CD4-positive, alpha-beta T cell (primary cell): ENCODE measurements at regions not wholly inside any gene's neighbourhood (a gene's known extent, or its start where the extent isn't known, plus 50 kb on each side); places are given as distances from the start of the nearest gene placed in this dataset.

Experiments used
- ATAC-seq: fragments of 200-7000 bp; cut with Tn5 transposase; one replicate; pipeline ENCODE4 v1.10.0; 2022; ENCODE audit warnings: mild to moderate bottlenecking; ENCODE audit not compliant: poor library complexity
- CTCF ChIA-PET: fragments of 350-600 bp; sonication (Branson Sonifier 250); formaldehyde crosslinking; loops from one replicate; lab custom pipeline; 2021; ENCODE audit warnings: antibody characterized with exemption, inconsistent platforms; lab: Charles Lee
- POLR2A ChIA-PET: fragments of 350-600 bp; sonication (Branson Sonifier 250); formaldehyde crosslinking; loops from one replicate; lab custom pipeline; 2021; ENCODE audit warnings: antibody characterized with exemption, inconsistent platforms; lab: Charles Lee
- DNase-seq, 14 experiments: peaks; one replicate each; pipeline ENCODE4 v3.0.0-alpha.2; 2013 to 2020; ENCODE audit warnings: mixed read lengths in 2 of 14
- H3K27ac ChIP-seq, 2 donors: one replicate each; pipeline versions ENCODE4 v1.5.1 to v1.7.0; 2013; ENCODE audit warnings: low read length in 2 of 2, low read depth in 1 of 2, mild to moderate bottlenecking in 1 of 2
- H3K27me3 ChIP-seq, 2 experiments: 1 replicate in 1 of 2; 2 replicates in 1 of 2; pipeline versions ENCODE4 v1.6.1 to v1.7.0; 2013; ENCODE audit warnings: low read length in 2 of 2, control low read depth in 1 of 2, mild to moderate bottlenecking in 1 of 2, moderate library complexity in 1 of 2; ENCODE audit not compliant: insufficient read depth in 2 of 2, control insufficient read depth in 1 of 2
- H3K36me3 ChIP-seq: one replicate; pipeline ENCODE4 v1.6.1; 2013; ENCODE audit warnings: low read length, control low read depth; ENCODE audit not compliant: insufficient read depth
- H3K4me1 ChIP-seq: one replicate; pipeline ENCODE4 v1.6.1; 2013; ENCODE audit warnings: low read length, control low read depth; ENCODE audit not compliant: insufficient read depth
- H3K4me3 ChIP-seq: one replicate; pipeline ENCODE4 v1.5.1; 2013; ENCODE audit warnings: mild to moderate bottlenecking, low read length, moderate library complexity
- H3K9me3 ChIP-seq, 2 experiments: 1 replicate in 1 of 2; 2 replicates in 1 of 2; pipeline versions ENCODE4 v1.6.1 to v1.7.0; 2013; ENCODE audit warnings: low read length in 2 of 2, mild to moderate bottlenecking in 2 of 2, control low read depth in 1 of 2, moderate library complexity in 1 of 2; ENCODE audit not compliant: control insufficient read depth in 1 of 2, insufficient read depth in 1 of 2
- H3K27ac Mint-ChIP-seq: one replicate; pipeline ENCODE4 v1.8.0; 2020; ENCODE audit warnings: mixed read lengths
- H3K27me3 Mint-ChIP-seq: one replicate; pipeline ENCODE4 v1.8.0; 2021; ENCODE audit warnings: mixed read lengths
- H3K36me3 Mint-ChIP-seq: one replicate; pipeline ENCODE4 v1.8.0; 2021; ENCODE audit warnings: low read depth, mixed read lengths
- H3K4me1 Mint-ChIP-seq: one replicate; pipeline ENCODE4 v1.8.0; 2021; ENCODE audit warnings: low read depth, mixed read lengths
- H3K4me3 Mint-ChIP-seq: one replicate; pipeline ENCODE4 v1.8.0; 2020; ENCODE audit warnings: mild to moderate bottlenecking, mixed read lengths
- H3K9me3 Mint-ChIP-seq: one replicate; pipeline ENCODE4 v1.8.0; 2020; ENCODE audit warnings: mixed read lengths
- intact Hi-C, 2 experiments: fragments of 100-400 bp; cut with DNase I in 1 of 2; cut with micrococcal nuclease in 1 of 2; formaldehyde crosslinking; loops; one replicate each; pipeline versions ENCODE4 v1.15.1 to v1.9.0; 2023 to 2025; cut with DNase I, micrococcal nuclease
- TF ChIP-seq, protein P1 (sequence below): fragments of 200-600 bp; IDR thresholded peaks from one replicate; pipeline ENCODE4 v1.8.0; 2022; ENCODE audit warnings: antibody characterized with exemption, mild to moderate bottlenecking

- ChIA-PET CTCF (no interaction called here), POLR2A (no interaction called here)
- H3K36me3 Mint-ChIP-seq = no peaks in the 10 kb centered on the region
Measured at GRCh38 chr14:76698191-76698590, 63.1 kb upstream of the VASH1 start.

DNA sequence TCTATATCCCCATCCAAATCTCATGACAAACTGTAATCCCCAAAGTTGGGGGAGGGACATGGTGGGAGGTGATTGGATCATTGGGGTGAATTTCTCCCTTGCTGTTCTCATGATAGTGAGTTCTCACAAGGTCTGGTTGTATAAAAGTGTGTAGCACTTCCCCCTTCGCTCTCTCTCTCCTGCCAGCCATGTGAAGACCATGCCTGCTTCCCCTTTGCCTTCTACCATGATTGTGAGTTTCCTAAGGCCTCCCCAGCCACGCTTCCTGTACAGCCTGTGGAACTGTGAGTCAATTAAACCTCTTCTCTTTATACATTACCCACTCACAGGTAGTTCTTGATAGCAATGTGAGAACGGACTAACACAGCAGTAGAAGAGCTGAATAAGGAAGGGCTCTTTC, 62.6 kb upstream of the VASH1 start:
- Mint-ChIP-seq H3K36me3 (no peaks in the 10 kb centered on the region), H3K27me3 (peaks cover 10% of the 10 kb centered on the region), H3K4me3 (no peak overlapping the region), H3K4me1 (no peaks in the 10 kb centered on the region), H3K9me3 (no peaks in the 10 kb centered on the region), H3K27ac (no peak overlapping the region)
- ChIA-PET POLR2A (no interaction called here), CTCF (no interaction called here)
- DNase-seq (no peak), ATAC-seq (no peak)
- TF ChIP-seq, protein P1, sequence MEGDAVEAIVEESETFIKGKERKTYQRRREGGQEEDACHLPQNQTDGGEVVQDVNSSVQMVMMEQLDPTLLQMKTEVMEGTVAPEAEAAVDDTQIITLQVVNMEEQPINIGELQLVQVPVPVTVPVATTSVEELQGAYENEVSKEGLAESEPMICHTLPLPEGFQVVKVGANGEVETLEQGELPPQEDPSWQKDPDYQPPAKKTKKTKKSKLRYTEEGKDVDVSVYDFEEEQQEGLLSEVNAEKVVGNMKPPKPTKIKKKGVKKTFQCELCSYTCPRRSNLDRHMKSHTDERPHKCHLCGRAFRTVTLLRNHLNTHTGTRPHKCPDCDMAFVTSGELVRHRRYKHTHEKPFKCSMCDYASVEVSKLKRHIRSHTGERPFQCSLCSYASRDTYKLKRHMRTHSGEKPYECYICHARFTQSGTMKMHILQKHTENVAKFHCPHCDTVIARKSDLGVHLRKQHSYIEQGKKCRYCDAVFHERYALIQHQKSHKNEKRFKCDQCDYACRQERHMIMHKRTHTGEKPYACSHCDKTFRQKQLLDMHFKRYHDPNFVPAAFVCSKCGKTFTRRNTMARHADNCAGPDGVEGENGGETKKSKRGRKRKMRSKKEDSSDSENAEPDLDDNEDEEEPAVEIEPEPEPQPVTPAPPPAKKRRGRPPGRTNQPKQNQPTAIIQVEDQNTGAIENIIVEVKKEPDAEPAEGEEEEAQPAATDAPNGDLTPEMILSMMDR = no peak
- Histone ChIP-seq H3K4me3 (no peak overlapping the region), H3K27ac (no peak overlapping the region), H3K9me3 (no peaks in the 10 kb centered on the region), H3K4me1 (no peaks in the 10 kb centered on the region), H3K27me3 (no peaks in the 10 kb centered on the region), H3K36me3 (no peaks in the 10 kb centered on the region)
- intact Hi-C loops = no loop called here

More at GRCh38 chr14:76698191-76698590, 63.1 kb upstream of the VASH1 start:
- Mint-ChIP-seq H3K27ac (no peak overlapping the region), H3K4me3 (no peak overlapping the region), H3K4me1 (no peaks in the 10 kb centered on the region), H3K9me3 (no peaks in the 10 kb centered on the region), H3K27me3 (peaks cover 10% of the 10 kb centered on the region)
- TF ChIP-seq, protein P1 = no peak
- no peaks in the 10 kb centered on the region for H3K4me1 ChIP-seq
- ATAC-seq (no peak), DNase-seq (no peak)
- H3K27ac ChIP-seq = no peak overlapping the region
- H3K9me3 ChIP-seq = no peaks in the 10 kb centered on the region
- H3K4me3 ChIP-seq = no peak overlapping the region
- intact Hi-C loops = no loop called here
- H3K36me3 ChIP-seq = no peaks in the 10 kb centered on the region
- no peaks in the 10 kb centered on the region for H3K27me3 ChIP-seq

GRCh38 chr14:76699209-76699938, 61.9 kb upstream of the VASH1 start:
- H3K36me3 Mint-ChIP-seq = no peaks in the 10 kb centered on the region

More at GRCh38 chr14:76699209-76699938, 61.9 kb upstream of the VASH1 start:
- Histone ChIP-seq H3K4me1 (no peaks in the 10 kb centered on the region), H3K36me3 (no peaks in the 10 kb centered on the region), H3K27ac (no peak overlapping the region), H3K4me3 (no peak overlapping the region), H3K27me3 (no peaks in the 10 kb centered on the region), H3K9me3 (no peaks in the 10 kb centered on the region)
- Mint-ChIP-seq H3K27me3 (peaks cover 10% of the 10 kb centered on the region), H3K27ac (no peak overlapping the region), H3K4me3 (no peak overlapping the region), H3K9me3 (no peaks in the 10 kb centered on the region), H3K4me1 (no peaks in the 10 kb centered on the region)
- DNase-seq = no peak
- intact Hi-C loops = no loop called here
- ChIA-PET CTCF (no interaction called here), POLR2A (no interaction called here)
- no peak for ATAC-seq
- TF ChIP-seq, protein P1 = no peak
